Memory B cell (primary cell): ENCODE measurements at regions not wholly inside any gene's neighbourhood (a gene's known extent, or its start where the extent isn't known, plus 50 kb on each side); places are given as distances from the start of the nearest gene placed in this dataset.

Experiments
- ATAC-seq: fragments of 150-1000 bp; cut with Tn5 transposase; 2 replicates; pipeline ENCODE4 v1.10.0; 2021; ENCODE audit warnings: low read depth, mild to moderate bottlenecking, moderate library complexity
- DNase-seq, 2 donors: peaks; one replicate each; pipeline ENCODE4 v3.0.0; 2022; ENCODE audit warnings: low spot score in 2 of 2
- H3K27ac Mint-ChIP-seq: one replicate; pipeline ENCODE4 v1.8.0; 2022; ENCODE audit warnings: mild to moderate bottlenecking, moderate library complexity, mixed read lengths
- H3K27me3 Mint-ChIP-seq: one replicate; pipeline ENCODE4 v1.8.0; 2022; ENCODE audit warnings: mixed read lengths
- H3K36me3 Mint-ChIP-seq: one replicate; pipeline ENCODE4 v1.8.0; 2022; ENCODE audit warnings: mild to moderate bottlenecking, mixed read lengths
- H3K4me1 Mint-ChIP-seq: one replicate; pipeline ENCODE4 v1.8.0; 2022; ENCODE audit warnings: mixed read lengths
- H3K4me3 Mint-ChIP-seq: one replicate; pipeline ENCODE4 v1.8.0; 2022; ENCODE audit warnings: mild to moderate bottlenecking, moderate library complexity, mixed read lengths
- H3K9me3 Mint-ChIP-seq: one replicate; pipeline ENCODE4 v1.8.0; 2022; ENCODE audit warnings: mixed read lengths

DNA sequence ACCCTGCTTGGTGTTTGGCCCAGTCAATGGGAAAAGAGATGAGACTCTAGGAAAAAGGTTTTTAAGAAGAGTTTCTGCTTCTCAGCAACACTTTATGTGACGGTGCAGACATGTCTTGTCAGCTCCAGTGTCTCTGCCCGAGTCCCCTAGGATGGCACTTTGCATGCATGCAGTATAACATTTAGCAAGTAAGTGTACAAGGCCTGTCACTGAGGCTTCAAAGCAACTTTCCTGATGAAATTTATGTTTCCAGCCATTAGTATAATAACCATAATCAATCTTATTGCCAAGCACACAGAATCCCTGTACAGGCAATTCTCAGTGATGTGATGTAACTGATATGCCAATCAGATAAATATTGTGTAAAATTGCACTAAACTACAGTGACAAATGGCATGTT lies 248.1 kb upstream of the PLET1 start:
- no peak overlapping the region for H3K4me3 Mint-ChIP-seq
- no peak overlapping the region for H3K27ac Mint-ChIP-seq
- H3K9me3 Mint-ChIP-seq = peaks cover 1% of the 10 kb centered on the region
- ATAC-seq (no peak), DNase-seq (no peak)
- no peaks in the 10 kb centered on the region for H3K4me1 Mint-ChIP-seq
- H3K36me3 Mint-ChIP-seq = no peaks in the 10 kb centered on the region
- H3K27me3 Mint-ChIP-seq = peaks cover 16% of the 10 kb centered on the region

DNA sequence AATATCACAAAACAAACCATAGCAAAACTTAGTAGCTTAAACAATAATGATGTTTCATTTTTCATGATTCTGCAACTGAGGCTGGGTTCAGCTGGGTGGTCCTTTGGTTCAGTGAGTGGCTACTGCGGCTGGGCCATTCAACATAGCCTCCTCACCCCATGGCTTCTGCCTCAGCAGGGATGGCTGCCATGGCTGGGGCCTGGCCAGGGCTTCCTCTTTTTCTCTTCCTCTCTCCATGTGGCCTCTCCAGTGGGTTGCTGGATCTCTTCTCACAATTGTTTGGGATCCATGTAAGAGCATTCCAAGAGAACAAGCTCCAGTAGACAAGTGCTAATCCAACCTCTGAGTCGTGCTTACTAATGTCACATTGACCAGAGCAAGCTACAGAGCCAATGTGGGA lies 248.6 kb upstream of the PLET1 start:
- H3K27me3 Mint-ChIP-seq = peaks cover 16% of the 10 kb centered on the region
- ATAC-seq (no peak), DNase-seq (no peak)
- H3K9me3 Mint-ChIP-seq = peaks cover 1% of the 10 kb centered on the region
- no peaks in the 10 kb centered on the region for H3K36me3 Mint-ChIP-seq
- no peak overlapping the region for H3K27ac Mint-ChIP-seq
- H3K4me1 Mint-ChIP-seq = no peaks in the 10 kb centered on the region
- no peak overlapping the region for H3K4me3 Mint-ChIP-seq

DNA sequence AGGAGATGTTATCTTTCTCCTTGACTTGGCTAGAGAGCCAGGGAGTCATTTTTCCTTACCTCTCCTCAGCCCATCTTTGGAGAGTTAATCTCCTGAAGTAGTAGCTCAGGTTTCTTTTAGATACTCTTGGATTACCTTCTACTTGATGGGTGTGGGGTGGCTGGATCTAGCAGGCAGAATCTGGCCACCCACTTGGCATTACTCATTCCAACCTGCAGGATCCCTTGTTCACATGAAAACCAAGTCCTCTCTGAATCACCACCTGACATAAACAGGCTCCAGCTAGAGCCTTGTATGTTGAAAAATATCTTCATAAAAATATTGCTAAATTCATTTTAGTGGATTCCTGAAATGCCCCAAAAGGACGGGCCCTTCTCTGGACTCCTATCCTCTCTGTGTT lies 250.6 kb upstream of the PLET1 start:
- peaks cover 16% of the 10 kb centered on the region for H3K27me3 Mint-ChIP-seq
- no peaks in the 10 kb centered on the region for H3K4me1 Mint-ChIP-seq
- ATAC-seq = no peak

DNA sequence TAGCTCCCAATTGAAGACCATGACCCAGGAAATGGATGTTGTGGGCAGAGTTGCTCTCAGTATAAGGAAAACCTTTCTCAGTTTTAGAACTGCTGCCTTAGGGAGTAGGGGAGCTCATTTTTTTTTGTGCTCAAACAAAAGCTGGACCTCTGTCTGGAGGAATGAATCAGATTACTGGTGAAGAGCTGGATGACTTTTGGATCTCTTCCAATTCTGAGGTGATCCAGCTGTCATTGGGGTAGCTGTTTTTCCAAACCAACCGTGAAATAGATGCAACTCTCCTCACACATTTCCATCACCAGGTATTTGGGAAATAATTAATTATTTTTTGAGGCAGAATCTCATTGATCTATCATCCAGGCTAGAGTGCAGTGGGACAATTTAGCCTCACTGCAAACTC lies 251.3 kb upstream of the PLET1 start:
- no peaks in the 10 kb centered on the region for H3K36me3 Mint-ChIP-seq
- no peak overlapping the region for H3K27ac Mint-ChIP-seq
- no peaks in the 10 kb centered on the region for H3K4me1 Mint-ChIP-seq
- H3K4me3 Mint-ChIP-seq = no peak overlapping the region
- peaks cover 18% of the 10 kb centered on the region for H3K27me3 Mint-ChIP-seq
- H3K9me3 Mint-ChIP-seq = peaks cover 1% of the 10 kb centered on the region
- ATAC-seq (no peak), DNase-seq (no peak)

More for the DNA sequence above, 250.6 kb upstream of the PLET1 start:
- no peak for DNase-seq
- Mint-ChIP-seq H3K36me3 (no peaks in the 10 kb centered on the region), H3K4me3 (no peak overlapping the region), H3K27ac (no peak overlapping the region), H3K9me3 (peaks cover 1% of the 10 kb centered on the region)

DNA sequence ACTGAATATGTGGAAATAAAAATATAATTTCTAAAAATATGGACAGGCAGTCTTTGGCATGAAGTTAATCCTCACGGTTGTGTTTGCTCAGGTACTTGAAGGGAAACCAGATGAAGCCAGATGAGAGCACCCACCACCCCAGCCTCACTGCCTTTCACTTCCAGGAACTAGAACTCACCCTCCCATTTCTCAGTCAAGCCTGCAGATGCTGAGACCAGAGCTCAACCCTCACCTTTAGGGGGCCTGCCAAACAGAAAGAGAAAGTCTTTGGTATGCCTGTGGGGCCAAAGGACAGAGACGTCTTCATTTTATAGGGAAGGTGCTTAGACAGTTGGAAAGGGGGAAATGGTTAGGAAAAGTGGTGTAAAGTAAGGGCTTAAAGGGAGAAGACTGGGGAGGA lies 252.8 kb upstream of the PLET1 start:
- Mint-ChIP-seq H3K9me3 (peaks cover 4% of the 10 kb centered on the region), H3K27me3 (peaks cover 16% of the 10 kb centered on the region), H3K36me3 (no peaks in the 10 kb centered on the region), H3K4me3 (no peak overlapping the region), H3K27ac (no peak overlapping the region), H3K4me1 (no peaks in the 10 kb centered on the region)
- DNase-seq (no peak), ATAC-seq (no peak)

DNA sequence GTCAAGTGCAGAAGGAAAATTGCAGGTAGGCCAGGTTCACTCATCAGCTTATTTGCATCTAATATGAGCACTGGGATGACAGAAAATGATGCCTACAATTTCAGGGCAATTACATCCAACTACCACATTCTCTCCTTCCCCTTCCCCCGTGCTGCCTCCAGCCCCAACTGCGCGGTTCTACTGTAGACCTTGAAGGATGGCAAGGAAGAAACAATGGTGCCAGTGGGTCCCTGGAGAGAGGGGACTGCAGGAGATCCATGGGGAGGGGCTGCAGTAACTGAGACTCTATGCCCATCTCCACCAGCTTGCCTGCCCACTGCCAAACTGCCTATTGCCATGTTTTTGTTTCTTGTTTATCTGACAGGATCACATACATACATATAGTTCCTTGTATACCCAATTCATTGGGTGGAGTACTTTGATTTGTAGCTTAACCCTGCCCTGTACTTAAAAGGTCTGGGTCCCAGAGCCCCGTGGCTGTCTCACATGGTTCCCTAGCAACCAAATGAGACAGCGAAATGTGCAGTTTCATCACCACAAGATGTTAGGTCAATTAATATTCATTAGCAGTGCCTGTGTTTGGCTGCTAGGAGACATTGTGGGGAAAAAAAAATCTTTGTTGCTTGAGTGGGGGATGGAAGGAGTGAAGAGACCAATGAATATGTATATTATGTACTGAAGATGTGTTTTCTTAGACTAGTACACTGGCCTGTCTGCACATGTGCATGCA lies 253.5 kb upstream of the PLET1 start:
- Mint-ChIP-seq H3K27me3 (peaks cover 18% of the 10 kb centered on the region), H3K9me3 (peaks cover 4% of the 10 kb centered on the region), H3K4me3 (no peak overlapping the region), H3K4me1 (no peaks in the 10 kb centered on the region), H3K36me3 (no peaks in the 10 kb centered on the region), H3K27ac (no peak overlapping the region)
- DNase-seq (no peak), ATAC-seq (no peak)

DNA sequence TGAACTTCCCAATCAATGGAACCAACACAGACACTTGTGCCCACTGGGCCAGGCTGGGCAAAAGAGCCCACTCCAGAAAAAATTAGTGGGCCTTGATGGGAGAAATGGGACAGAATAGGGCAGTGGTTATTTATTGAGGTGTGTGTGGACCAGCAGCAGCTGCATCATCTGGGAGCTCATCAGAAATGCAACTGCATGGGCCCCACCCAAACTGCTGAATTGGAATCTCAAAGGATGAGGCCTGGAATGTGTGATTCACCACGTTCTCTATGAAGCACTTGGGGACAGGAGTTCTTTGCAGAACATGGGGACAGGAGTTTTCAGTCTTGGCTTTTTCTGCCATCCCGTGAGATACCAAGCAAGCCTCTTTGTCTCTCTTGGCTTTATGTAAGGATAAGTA lies 255.6 kb upstream of the PLET1 start:
- DNase-seq (no peak), ATAC-seq (no peak)
- Mint-ChIP-seq H3K36me3 (no peaks in the 10 kb centered on the region), H3K4me3 (no peak overlapping the region), H3K4me1 (no peaks in the 10 kb centered on the region), H3K27me3 (peaks cover 15% of the 10 kb centered on the region), H3K27ac (no peak overlapping the region), H3K9me3 (peaks cover 2% of the 10 kb centered on the region)

DNA sequence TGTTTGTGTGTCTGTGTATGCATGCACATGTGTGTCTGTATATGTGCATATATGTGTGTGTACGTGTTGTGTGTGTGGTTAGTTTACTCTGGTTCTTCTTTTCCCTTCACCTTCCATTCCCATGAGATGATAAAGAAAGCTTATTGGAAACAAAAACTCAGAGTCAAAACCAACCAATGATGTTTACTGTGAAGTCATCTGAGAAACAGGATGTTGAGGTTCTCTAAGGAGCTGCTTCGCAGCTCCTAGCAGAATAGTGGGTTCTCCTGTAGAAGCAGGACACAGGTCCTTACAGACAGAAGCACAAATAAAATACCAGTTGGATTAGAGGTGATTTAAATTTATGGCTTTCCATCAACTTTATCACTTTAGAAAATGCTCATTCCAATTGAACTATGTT lies 256.1 kb upstream of the PLET1 start:
- ATAC-seq (no peak), DNase-seq (no peak)
- no peak overlapping the region for H3K27ac Mint-ChIP-seq
- no peaks in the 10 kb centered on the region for H3K4me1 Mint-ChIP-seq
- no peak overlapping the region for H3K4me3 Mint-ChIP-seq
- peaks cover 2% of the 10 kb centered on the region for H3K9me3 Mint-ChIP-seq
- no peaks in the 10 kb centered on the region for H3K36me3 Mint-ChIP-seq
- peaks cover 15% of the 10 kb centered on the region for H3K27me3 Mint-ChIP-seq

DNA sequence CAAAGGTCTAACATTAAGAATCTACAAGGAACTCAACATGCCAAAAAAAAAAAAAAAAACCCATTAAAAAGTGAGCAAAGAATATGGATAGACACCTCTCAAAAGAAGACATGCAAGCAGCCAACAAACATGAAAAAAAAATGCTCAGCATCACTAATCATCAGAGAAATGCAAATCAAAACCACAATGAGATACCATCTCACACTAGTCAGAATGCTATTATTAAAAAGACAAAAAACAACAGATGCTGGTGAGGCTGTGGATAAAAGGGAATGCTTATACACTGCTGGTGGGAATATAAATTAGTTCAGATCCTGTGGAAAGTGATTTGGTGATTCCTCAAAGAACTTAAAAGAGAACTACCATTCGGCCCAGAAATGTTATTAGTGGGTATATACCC lies 257.7 kb upstream of the PLET1 start:
- H3K36me3 Mint-ChIP-seq = no peaks in the 10 kb centered on the region
- DNase-seq (no peak), ATAC-seq (no peak)
- H3K9me3 Mint-ChIP-seq = peaks cover 2% of the 10 kb centered on the region
- no peak overlapping the region for H3K27ac Mint-ChIP-seq
- H3K27me3 Mint-ChIP-seq = peaks cover 13% of the 10 kb centered on the region
- no peaks in the 10 kb centered on the region for H3K4me1 Mint-ChIP-seq
- no peak overlapping the region for H3K4me3 Mint-ChIP-seq

DNA sequence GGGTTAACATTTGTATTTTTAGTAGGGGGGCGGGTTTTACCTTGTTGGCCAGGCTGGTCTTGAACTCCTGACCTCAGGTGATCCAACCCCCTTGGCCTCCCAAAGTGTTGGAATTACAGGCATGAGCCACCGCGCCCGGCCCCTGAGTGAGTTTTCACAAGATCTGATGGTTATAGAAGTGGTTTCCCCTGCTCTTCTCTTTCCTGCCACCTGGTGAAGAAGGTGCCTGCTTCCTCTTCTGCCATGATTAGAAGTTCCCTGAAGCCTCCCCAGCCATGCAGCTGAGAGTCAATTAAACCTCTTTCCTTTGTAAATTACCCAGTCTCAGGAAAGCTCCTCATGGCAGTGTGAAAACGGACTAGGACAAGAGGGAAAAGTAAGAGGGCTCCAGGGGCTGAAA lies 259.1 kb upstream of the PLET1 start:
- DNase-seq (no peak), ATAC-seq (no peak)
- Mint-ChIP-seq H3K36me3 (no peaks in the 10 kb centered on the region), H3K4me3 (no peak overlapping the region), H3K4me1 (no peaks in the 10 kb centered on the region), H3K27ac (no peak overlapping the region), H3K9me3 (peaks cover 2% of the 10 kb centered on the region), H3K27me3 (peaks cover 14% of the 10 kb centered on the region)

DNA sequence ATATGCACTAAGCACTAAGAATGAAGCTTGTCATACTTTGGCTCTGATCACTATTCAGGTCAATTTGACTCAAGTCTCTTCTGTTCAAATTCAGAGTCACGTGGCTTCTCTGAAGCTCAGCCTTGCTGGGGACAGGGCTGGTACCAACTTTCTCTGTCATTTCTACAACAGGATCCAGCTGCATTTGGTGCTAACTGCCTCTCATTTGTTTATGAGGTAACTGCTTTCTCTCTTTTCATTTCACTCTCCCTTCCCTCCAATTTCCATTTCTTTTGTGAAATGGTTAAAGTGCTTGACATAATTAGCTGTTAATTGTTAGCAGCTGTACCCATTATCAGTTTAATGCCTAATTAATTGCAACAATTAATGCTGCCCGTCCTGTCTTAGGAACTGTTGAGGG lies 259.7 kb upstream of the PLET1 start:
- no peak for ATAC-seq
- H3K4me3 Mint-ChIP-seq = no peak overlapping the region
- peaks cover 14% of the 10 kb centered on the region for H3K27me3 Mint-ChIP-seq
- H3K27ac Mint-ChIP-seq = no peak overlapping the region
- H3K36me3 Mint-ChIP-seq = no peaks in the 10 kb centered on the region
- peaks cover 2% of the 10 kb centered on the region for H3K9me3 Mint-ChIP-seq
- no peak for DNase-seq
- no peaks in the 10 kb centered on the region for H3K4me1 Mint-ChIP-seq

DNA sequence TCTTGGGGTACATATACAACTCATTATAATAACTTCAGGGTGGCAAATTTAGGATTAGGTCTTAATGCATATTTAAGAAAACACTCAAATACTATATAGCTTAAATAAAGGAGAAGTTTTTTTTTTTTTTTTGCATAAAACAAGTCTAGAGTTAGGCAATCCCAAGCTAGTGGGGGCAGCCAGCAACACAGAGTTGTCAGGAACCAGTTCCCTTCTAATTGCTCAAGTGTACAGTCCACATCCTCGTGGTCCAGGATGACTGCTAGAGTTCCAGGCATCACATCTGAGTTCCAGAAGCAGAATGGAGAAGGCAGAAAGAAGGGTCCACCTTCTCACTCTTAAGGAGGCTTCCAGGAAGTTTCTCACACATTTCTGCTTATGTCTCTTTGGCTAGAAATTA lies 261.9 kb upstream of the PLET1 start:
- Mint-ChIP-seq H3K36me3 (no peaks in the 10 kb centered on the region), H3K4me1 (no peaks in the 10 kb centered on the region), H3K27ac (no peak overlapping the region), H3K9me3 (peaks cover 2% of the 10 kb centered on the region), H3K27me3 (peaks cover 14% of the 10 kb centered on the region), H3K4me3 (no peak overlapping the region)
- no peak for DNase-seq
- ATAC-seq = no peak

DNA sequence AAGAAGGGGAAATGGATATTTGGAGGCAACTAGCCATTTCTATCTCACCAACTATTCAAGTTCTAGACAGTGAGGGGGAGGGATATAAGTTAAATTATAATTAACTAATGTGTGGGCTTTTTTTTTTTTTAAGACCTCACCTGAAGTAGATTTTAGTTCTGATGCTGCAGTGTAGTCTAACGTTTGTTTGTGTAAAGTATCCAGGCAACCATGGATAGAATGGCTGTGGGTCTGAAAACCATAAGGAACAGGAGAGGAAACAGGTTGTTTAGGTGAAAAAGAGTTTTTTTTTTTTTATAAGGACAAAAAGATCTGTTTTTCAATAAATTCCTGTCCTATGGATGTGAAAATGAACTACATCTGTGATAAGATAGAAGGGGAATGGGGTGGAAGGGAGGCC lies 262.4 kb upstream of the PLET1 start:
- no peak for ATAC-seq
- Mint-ChIP-seq H3K4me1 (no peaks in the 10 kb centered on the region), H3K36me3 (no peaks in the 10 kb centered on the region), H3K27me3 (peaks cover 16% of the 10 kb centered on the region), H3K4me3 (no peak overlapping the region), H3K27ac (no peak overlapping the region), H3K9me3 (peaks cover 2% of the 10 kb centered on the region)
- DNase-seq = no peak

DNA sequence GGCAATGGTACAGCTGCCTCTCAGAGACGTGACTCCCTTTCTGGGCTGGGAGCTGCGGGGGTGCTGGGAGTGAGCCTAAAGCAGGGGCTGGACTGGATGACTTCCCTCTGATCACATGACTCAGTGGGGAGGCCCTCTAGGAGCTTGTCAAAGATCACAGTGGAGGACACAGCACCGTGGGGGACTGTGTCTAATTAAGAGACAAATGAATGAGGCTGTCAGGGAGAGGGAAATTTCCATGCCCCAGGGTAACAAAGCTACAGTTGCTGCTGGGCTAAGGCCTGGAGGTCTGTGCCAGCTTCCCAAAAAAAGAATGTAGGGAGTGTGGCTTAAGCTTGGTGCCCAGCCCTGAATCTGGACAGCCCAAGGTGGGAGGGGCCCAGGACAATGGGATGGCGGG lies 262.8 kb upstream of the PLET1 start:
- no peak overlapping the region for H3K27ac Mint-ChIP-seq
- DNase-seq (no peak), ATAC-seq (no peak)
- H3K4me1 Mint-ChIP-seq = no peaks in the 10 kb centered on the region
- peaks cover 16% of the 10 kb centered on the region for H3K27me3 Mint-ChIP-seq
- no peaks in the 10 kb centered on the region for H3K9me3 Mint-ChIP-seq
- H3K4me3 Mint-ChIP-seq = no peak overlapping the region
- no peaks in the 10 kb centered on the region for H3K36me3 Mint-ChIP-seq

DNA sequence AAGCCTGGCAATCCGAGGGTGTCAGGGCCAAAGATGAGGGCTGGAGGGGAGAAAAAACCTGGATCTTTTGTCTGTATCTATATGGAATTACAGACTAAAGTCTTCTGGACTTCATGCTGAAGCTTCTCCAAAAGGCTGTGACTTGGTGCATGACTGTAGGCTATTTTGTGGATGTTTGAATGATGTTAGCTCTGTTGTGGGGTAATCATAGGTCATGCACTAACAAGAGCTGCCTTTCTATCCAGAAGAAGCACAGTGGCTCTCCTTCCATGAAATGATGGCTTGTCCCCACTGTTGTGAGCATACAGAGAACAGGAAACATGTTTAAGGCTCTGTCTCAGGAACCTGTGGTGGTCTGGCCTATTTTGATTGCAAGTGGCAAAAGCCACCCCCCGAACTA lies 263.3 kb upstream of the PLET1 start:
- H3K4me3 Mint-ChIP-seq = no peak overlapping the region
- H3K36me3 Mint-ChIP-seq = no peaks in the 10 kb centered on the region
- H3K27ac Mint-ChIP-seq = no peak overlapping the region
- H3K27me3 Mint-ChIP-seq = peaks cover 13% of the 10 kb centered on the region
- DNase-seq = no peak
- H3K9me3 Mint-ChIP-seq = no peaks in the 10 kb centered on the region
- no peak for ATAC-seq
- no peaks in the 10 kb centered on the region for H3K4me1 Mint-ChIP-seq
